AG04449 (cell line): ENCODE measurements at regions not wholly inside any gene's neighbourhood (a gene's known extent, or its start where the extent isn't known, plus 50 kb on each side); places are given as distances from the start of the nearest gene placed in this dataset.

Source experiments
- CTCF ChIA-PET: fragments of 350-600 bp; formaldehyde crosslinking; extraction: SDS; loops from one replicate; lab custom pipeline; 2021; ENCODE audit warnings: antibody characterized with exemption; lab: Yijun Ruan, JAX
- POLR2A ChIA-PET: fragments of 400-600, 350-600 bp; formaldehyde crosslinking; extraction: SDS; loops from one replicate; lab custom pipeline; 2020; ENCODE audit warnings: antibody characterized with exemption, inconsistent platforms; lab: Yijun Ruan, JAX
- DNase-seq: peaks from one replicate; pipeline ENCODE4 v3.0.0-alpha.2; 2010; ENCODE audit warnings: low read depth, low spot score
- H3K4me3 ChIP-seq: 2 replicates; pipeline ENCODE4 v1.5.1; 2011; ENCODE audit warnings: low read depth, mild to moderate bottlenecking, control low read depth, low read length
- CTCF ChIP-seq: IDR thresholded peaks from one replicate; pipeline ENCODE4 v1.5.1; 2011; ENCODE audit warnings: mild to moderate bottlenecking, moderate library complexity, low read length, control low read depth, inconsistent platforms; ENCODE audit not compliant: insufficient read depth; ENCODE audit errors: missing control alignments

- no peak for TF ChIP-seq CTCF
- no peak overlapping the region for H3K4me3 ChIP-seq
- ChIA-PET POLR2A (no interaction called here), CTCF (no interaction called here)
- no peak for DNase-seq
These were observed 282.9 kb downstream of the OLFM4 start for GRCh38 chr13:53311561-53311960.

DNA sequence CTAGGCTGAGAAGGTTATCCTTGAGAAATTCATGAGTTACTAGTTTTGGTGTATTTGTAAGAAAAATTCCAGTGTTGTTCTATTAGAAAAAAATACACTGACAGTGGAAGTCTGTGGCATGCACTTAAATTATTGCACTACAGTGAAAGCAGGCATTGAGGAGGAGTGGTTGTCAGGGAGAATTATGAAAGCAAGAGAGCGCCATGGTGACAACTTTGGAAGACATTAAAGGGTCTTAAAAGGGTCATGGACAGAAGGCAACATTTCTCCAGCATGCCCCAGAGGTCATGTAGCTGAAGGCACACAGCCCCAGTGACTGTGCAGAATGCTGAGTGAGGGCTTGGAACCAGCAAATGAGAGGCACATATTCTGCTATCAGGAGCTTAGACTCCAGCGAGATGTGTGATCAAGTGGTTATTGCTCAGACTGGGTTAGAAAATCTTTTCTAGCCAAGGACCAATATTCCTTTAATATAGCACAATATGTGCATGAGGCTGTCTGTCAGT lies 292.7 kb downstream of the OLFM4 start:
- ChIA-PET POLR2A (no interaction called here), CTCF (no interaction called here)
- DNase-seq, result no peak
- TF ChIP-seq CTCF, result no peak
- H3K4me3 ChIP-seq, result no peak overlapping the region

DNA sequence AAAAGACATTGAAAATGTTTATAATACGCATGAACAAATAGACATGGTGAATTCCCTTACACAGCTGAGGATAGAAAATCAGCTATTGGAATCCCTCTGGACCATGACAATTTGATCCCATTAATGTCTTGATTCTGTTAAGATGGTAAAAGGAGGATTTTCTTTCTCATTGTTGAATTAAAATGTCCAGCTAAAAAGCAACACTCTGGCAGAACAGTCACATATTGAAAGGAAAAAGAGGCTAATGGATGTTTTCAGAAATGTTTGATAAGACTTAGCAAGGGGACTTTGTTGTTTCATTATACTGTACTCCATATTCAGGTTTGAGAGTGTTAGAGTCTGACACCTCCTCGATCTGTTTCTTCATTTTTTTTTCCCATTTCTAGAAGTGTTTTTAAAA lies 296.0 kb downstream of the OLFM4 start:
- CTCF ChIA-PET, result no interaction called here

GRCh38 chr13:53326716-53327115 lies 298.1 kb downstream of the OLFM4 start:
- no peak for TF ChIP-seq CTCF
- ChIA-PET POLR2A (no interaction called here), CTCF (no interaction called here)
- DNase-seq, result no peak
- H3K4me3 ChIP-seq, result no peak overlapping the region

More for the DNA sequence above, 296.0 kb downstream of the OLFM4 start:
- POLR2A ChIA-PET, result no interaction called here
- TF ChIP-seq CTCF, result no peak
- no peak for DNase-seq
- H3K4me3 ChIP-seq, result no peak overlapping the region

DNA sequence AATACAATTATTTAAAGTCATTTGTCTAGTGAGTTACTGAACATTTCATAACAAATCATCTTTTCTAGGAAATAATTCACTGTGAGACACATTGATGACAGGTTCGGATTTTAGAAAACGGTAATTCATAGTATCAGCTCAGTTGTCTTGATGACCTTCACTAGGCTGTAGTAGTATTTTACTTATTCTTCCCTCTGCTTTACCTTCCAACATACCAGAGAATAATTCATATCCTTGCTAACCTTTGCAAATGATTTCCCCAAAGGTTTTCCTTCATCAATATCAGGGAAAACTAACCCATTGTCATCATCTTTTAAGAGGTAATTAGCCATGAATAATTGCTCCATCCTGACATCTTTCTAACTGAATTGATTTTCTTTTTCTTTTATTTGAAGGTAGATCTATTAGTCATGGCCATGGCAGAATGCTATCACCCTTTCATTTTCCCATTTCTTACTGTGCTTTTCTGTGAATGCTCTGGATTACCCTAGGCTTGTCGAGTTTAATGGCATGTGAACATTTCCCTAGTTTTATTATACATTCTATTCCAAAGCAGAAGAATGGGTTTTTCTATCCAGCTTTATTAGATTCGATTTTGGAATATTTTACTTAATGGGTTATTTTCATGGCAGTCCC lies 299.2 kb downstream of the OLFM4 start:
- CTCF ChIA-PET, result no interaction called here

More for the DNA sequence above, 299.2 kb downstream of the OLFM4 start:
- no peak overlapping the region for H3K4me3 ChIP-seq
- no peak for TF ChIP-seq CTCF
- no peak for DNase-seq
- POLR2A ChIA-PET, result no interaction called here
